HCT116 (cell line): ENCODE measurements at regions not wholly inside any gene's neighbourhood (a gene's known extent, or its start where the extent isn't known, plus 50 kb on each side); places are given as distances from the start of the nearest gene placed in this dataset.

Experiments
- ATF3 ChIP-seq: IDR thresholded peaks from 2 replicates; pipeline ENCODE4 v1.6.1; 2012
- CTCF ChIP-seq, 3 experiments: fragments of 200-600 bp in 1 of 3; sonication (generic) in 1 of 3; IDR thresholded peaks in 2 of 3; conservative IDR thresholded peaks in 1 of 3; 2 replicates each; pipeline ENCODE4 v1.5.1; 2012 to 2017; ENCODE audit warnings: low read depth in 2 of 3, low read length in 2 of 3, antibody characterized with exemption in 1 of 3, borderline replicate concordance in 1 of 3, control low read depth in 1 of 3, mild to moderate bottlenecking in 1 of 3, mixed read lengths in 1 of 3, mixed run types in 1 of 3, moderate library complexity in 1 of 3; ENCODE audit not compliant: insufficient read depth in 1 of 3
- ELF1 ChIP-seq: IDR thresholded peaks from 2 replicates; pipeline ENCODE4 v1.6.1; 2012; ENCODE audit warnings: low read depth, borderline replicate concordance
- EZH2 ChIP-seq: fragments of 200-600 bp; sonication (generic); IDR thresholded peaks from 2 replicates; pipeline ENCODE4 v1.6.1; 2017; ENCODE audit warnings: antibody characterized with exemption, mixed run types
- EZH2phosphoT487 ChIP-seq: fragments of 200-600 bp; IDR thresholded peaks from 2 replicates; pipeline ENCODE4 v1.6.1; 2018; ENCODE audit warnings: antibody characterized with exemption, borderline replicate concordance
- MAX ChIP-seq: IDR thresholded peaks from 2 replicates; pipeline ENCODE4 v1.6.1; 2012
- POLR2A ChIP-seq: IDR thresholded peaks from 2 replicates; pipeline ENCODE4 v1.7.0; 2011; ENCODE audit warnings: borderline replicate concordance; ENCODE audit not compliant: insufficient read depth, insufficient read length; ENCODE audit errors: extremely low read depth
- POLR2AphosphoS5 ChIP-seq: IDR thresholded peaks from 2 replicates; pipeline ENCODE4 v1.6.1; 2011; ENCODE audit warnings: mild to moderate bottlenecking, low read depth, low read length, moderate library complexity
- RAD21 ChIP-seq: IDR thresholded peaks from 2 replicates; pipeline ENCODE4 v1.6.1; 2012; ENCODE audit warnings: low read depth, mild to moderate bottlenecking
- TCF7L2 ChIP-seq: IDR thresholded peaks from 2 replicates; pipeline ENCODE4 v1.7.0; 2011; ENCODE audit warnings: borderline replicate concordance, inconsistent platforms; ENCODE audit not compliant: insufficient read depth, insufficient read length; ENCODE audit errors: extremely low read depth
- YY1 ChIP-seq: IDR thresholded peaks from 2 replicates; pipeline ENCODE4 v1.6.1; 2011; ENCODE audit warnings: low read length, low read depth, moderate library complexity, mild to moderate bottlenecking; ENCODE audit not compliant: insufficient replicate concordance; ENCODE audit errors: extremely low read depth
- ZNF274 ChIP-seq: fragments of 200-500 bp; sonication (Bioruptor generic); IDR thresholded peaks from 2 replicates; pipeline ENCODE4 v1.6.1; 2014; ENCODE audit warnings: mild to moderate bottlenecking, low read depth, low read length, inconsistent platforms

- no peak for TF ChIP-seq CTCF (IDR thresholded peaks at IDR 0.05 in 2 of 3, conservative IDR thresholded peaks at IDR 0.05 in 1 of 3; ENCODE audit: borderline replicate concordance in 1 of 3, insufficient read depth in 1 of 3, low read depth in 2 of 3, low read length in 2 of 3)
- no peak for TF ChIP-seq POLR2A
- no peak for TF ChIP-seq TCF7L2
- TF ChIP-seq EZH2 = no peak
- no peak for TF ChIP-seq MAX
- no peak for TF ChIP-seq RAD21
- no peak for TF ChIP-seq EZH2phosphoT487
- TF ChIP-seq YY1 = no peak
- TF ChIP-seq ATF3 = no peak
- no peak for TF ChIP-seq ELF1
- TF ChIP-seq POLR2AphosphoS5 = no peak
- TF ChIP-seq ZNF274 = no peak
These were observed 87.2 kb downstream of the RHOB start for GRCh38 chr2:20533993-20534622.
